ENCODE measurements at regions not wholly inside any gene's neighbourhood (a gene's known extent, or its start where the extent isn't known, plus 50 kb on each side); places are given as distances from the start of the nearest gene placed in this dataset.

- TF ChIP-seq RERE (CRISPR knock-in tag; IDR thresholded peaks at IDR 0.05; ENCODE audit: low read depth) = no peak
- TF ChIP-seq ZNF740 (CRISPR knock-in tag; IDR thresholded peaks at IDR 0.05) = no peak
- no peak for TF ChIP-seq ZNF724P (CRISPR knock-in tag; IDR thresholded peaks at IDR 0.05; ENCODE audit: borderline replicate concordance)
- TF ChIP-seq SUZ12 (IDR thresholded peaks at IDR 0.05; ENCODE audit: low read depth, low read length) = no peak
- TF ChIP-seq ZNF768 (CRISPR knock-in tag; IDR thresholded peaks at IDR 0.05) = no peak
- TF ChIP-seq GPN1 (CRISPR knock-in tag; IDR thresholded peaks at IDR 0.05; ENCODE audit: borderline replicate concordance) = no peak
- TF ChIP-seq ZBTB40 (IDR thresholded peaks at IDR 0.05) = no peak
- 0 out of 2 replicates have a peak, but pooled peaks have one; percentile 37 for TF ChIP-seq ZBTB40 (CRISPR knock-in tag; IDR thresholded peaks at IDR 0.05)
- TF ChIP-seq KAT8 (CRISPR knock-in tag; IDR thresholded peaks at IDR 0.05) = no peak
- TF ChIP-seq ZNF232 (CRISPR knock-in tag; IDR thresholded peaks at IDR 0.05; ENCODE audit: borderline replicate concordance) = no peak
- peak; percentile 67; the same call in 1 of the 2 replicates for TF ChIP-seq FOXJ3 (CRISPR knock-in tag; IDR thresholded peaks at IDR 0.05; ENCODE audit: borderline replicate concordance)
- TF ChIP-seq ZNF10 (CRISPR knock-in tag; IDR thresholded peaks at IDR 0.05; ENCODE audit: borderline replicate concordance, low read depth) = no peak
- 0 out of 2 replicates have a peak, but pooled peaks have one; percentile 30 for TF ChIP-seq KDM6A (CRISPR knock-in tag; IDR thresholded peaks at IDR 0.05; ENCODE audit: low read depth)
- no peak for TF ChIP-seq HMG20B (CRISPR knock-in tag; conservative IDR thresholded peaks at IDR 0.05)
These were observed 834.0 kb downstream of the BRD1 start (continued) for GRCh38 chr22:48993655-48994054.

Measured in HepG2 (cell line).